CD14-positive monocyte (primary cell): ENCODE measurements at regions not wholly inside any gene's neighbourhood (a gene's known extent, or its start where the extent isn't known, plus 50 kb on each side); places are given as distances from the start of the nearest gene placed in this dataset.

Experiments used
- DNase-seq, 3 donors: peaks; one replicate each; pipeline ENCODE4 v3.0.0-alpha.2; 2011 to 2022
- H2AFZ ChIP-seq: 2 replicates; pipeline ENCODE4 v1.6.0; 2012; ENCODE audit warnings: mild to moderate bottlenecking, low read depth, low read length, inconsistent platforms; ENCODE audit not compliant: insufficient read depth, poor library complexity, severe bottlenecking
- H3K27ac ChIP-seq, 2 donors: 1 replicate in 1 of 2; 2 replicates in 1 of 2; pipeline ENCODE4 v1.5.1; 2012 to 2013; ENCODE audit warnings: low read length in 2 of 2, control low read depth in 1 of 2, inconsistent platforms in 1 of 2, low read depth in 1 of 2, mild to moderate bottlenecking in 1 of 2
- H3K27me3 ChIP-seq, 2 donors: one replicate each; pipeline versions ENCODE4 v1.6.0 to v1.6.1; 2011 to 2013; ENCODE audit warnings: low read length in 2 of 2; ENCODE audit not compliant: control insufficient read depth in 2 of 2, insufficient read depth in 2 of 2
- H3K36me3 ChIP-seq, 2 donors: replicated peaks in 1 of 2; 1 replicate in 1 of 2; 2 replicates in 1 of 2; pipeline versions ENCODE4 v1.5.1 to v1.6.1; 2012 to 2013; ENCODE audit warnings: low read length in 2 of 2, control low read depth in 1 of 2, inconsistent platforms in 1 of 2, mild to moderate bottlenecking in 1 of 2; ENCODE audit not compliant: insufficient read depth in 2 of 2, control insufficient read depth in 1 of 2
- H3K4me1 ChIP-seq, 2 donors: 1 replicate in 1 of 2; 2 replicates in 1 of 2; pipeline versions ENCODE4 v1.5.1 to v1.6.1; 2012 to 2013; ENCODE audit warnings: low read length in 2 of 2, control low read depth in 1 of 2, inconsistent platforms in 1 of 2, mild to moderate bottlenecking in 1 of 2, moderate library complexity in 1 of 2; ENCODE audit not compliant: insufficient read depth in 2 of 2, control insufficient read depth in 1 of 2
- H3K4me2 ChIP-seq: replicated peaks from 2 replicates; pipeline ENCODE3; 2012; ENCODE audit warnings: low read length, moderate library complexity, mild to moderate bottlenecking; ENCODE audit not compliant: poor library complexity, severe bottlenecking; ENCODE audit errors: extremely low read depth
- H3K4me3 ChIP-seq, 3 experiments: fragments of 200-600 bp in 1 of 3; sonication (generic) in 1 of 3; replicated peaks in 1 of 3; 1 replicate in 2 of 3; 2 replicates in 1 of 3; pipeline ENCODE4 v1.5.1; 2011 to 2013; ENCODE audit warnings: low read length in 3 of 3, mild to moderate bottlenecking in 3 of 3, control low read depth in 2 of 3, low read depth in 2 of 3, inconsistent platforms in 1 of 3, moderate library complexity in 1 of 3
- H3K79me2 ChIP-seq: 2 replicates; pipeline ENCODE4 v1.6.0; 2012; ENCODE audit warnings: mild to moderate bottlenecking, control low read depth, inconsistent platforms, low read length, moderate library complexity; ENCODE audit not compliant: insufficient read depth
- H3K9ac ChIP-seq: 2 replicates; pipeline ENCODE4 v1.6.0; 2017; ENCODE audit warnings: low read length, mild to moderate bottlenecking; ENCODE audit not compliant: insufficient read depth, poor library complexity, severe bottlenecking
- H3K9me3 ChIP-seq, 2 donors: replicated peaks in 1 of 2; 1 replicate in 1 of 2; 2 replicates in 1 of 2; pipeline versions ENCODE4 v1.5.1 to v1.6.1; 2012 to 2013; ENCODE audit warnings: low read length in 2 of 2, control low read depth in 1 of 2; ENCODE audit not compliant: control insufficient read depth in 1 of 2, insufficient read depth in 1 of 2
- H4K20me1 ChIP-seq: 2 replicates; pipeline ENCODE4 v1.6.0; 2012; ENCODE audit warnings: mild to moderate bottlenecking, low read length, control low read depth, moderate library complexity; ENCODE audit not compliant: insufficient read depth
- H3K27ac Mint-ChIP-seq, 7 donors: one replicate each; pipeline ENCODE4 v1.8.0; 2020; ENCODE audit warnings: mild to moderate bottlenecking in 7 of 7, mixed read lengths in 7 of 7, moderate library complexity in 6 of 7, inconsistent platforms in 2 of 7
- H3K27me3 Mint-ChIP-seq, 3 donors: one replicate each; pipeline ENCODE4 v1.8.0; 2021 to 2022; ENCODE audit warnings: low read depth in 3 of 3, mild to moderate bottlenecking in 3 of 3, mixed read lengths in 3 of 3, moderate library complexity in 3 of 3, inconsistent platforms in 1 of 3
- H3K36me3 Mint-ChIP-seq, 2 donors: one replicate each; pipeline ENCODE4 v1.8.0; 2020; ENCODE audit warnings: mixed read lengths in 2 of 2, inconsistent platforms in 1 of 2, mild to moderate bottlenecking in 1 of 2
- H3K4me1 Mint-ChIP-seq: one replicate; pipeline ENCODE4 v1.8.0; 2020; ENCODE audit warnings: mild to moderate bottlenecking, mixed read lengths
- H3K4me3 Mint-ChIP-seq, 2 donors: one replicate each; pipeline ENCODE4 v1.8.0; 2020; ENCODE audit warnings: mild to moderate bottlenecking in 2 of 2, mixed read lengths in 2 of 2, moderate library complexity in 1 of 2
- H3K9me3 Mint-ChIP-seq, 7 donors: one replicate each; pipeline ENCODE4 v1.8.0; 2020 to 2022; ENCODE audit warnings: mixed read lengths in 7 of 7, mild to moderate bottlenecking in 6 of 7, moderate library complexity in 6 of 7, inconsistent platforms in 2 of 7
- WGBS: methylation state at CpG from one replicate; pipeline ENCODE4 v1.1.5; 2013; ENCODE audit warnings: missing lambda C conversion rate; ENCODE audit not compliant: insufficient coverage; 5-methylcytosine and 5-hydroxymethylcytosine counted together
- intact Hi-C, 2 donors: fragments of 100-400 bp; cut with micrococcal nuclease; formaldehyde crosslinking; loops; one replicate each; pipeline versions ENCODE4 v1.15.0 to v1.15.1; 2023
- TF ChIP-seq, protein P1 (sequence below): fragments of 200-600 bp; IDR thresholded peaks from one replicate; pipeline ENCODE4 v1.8.0; 2022; ENCODE audit warnings: antibody characterized with exemption, mild to moderate bottlenecking

DNA sequence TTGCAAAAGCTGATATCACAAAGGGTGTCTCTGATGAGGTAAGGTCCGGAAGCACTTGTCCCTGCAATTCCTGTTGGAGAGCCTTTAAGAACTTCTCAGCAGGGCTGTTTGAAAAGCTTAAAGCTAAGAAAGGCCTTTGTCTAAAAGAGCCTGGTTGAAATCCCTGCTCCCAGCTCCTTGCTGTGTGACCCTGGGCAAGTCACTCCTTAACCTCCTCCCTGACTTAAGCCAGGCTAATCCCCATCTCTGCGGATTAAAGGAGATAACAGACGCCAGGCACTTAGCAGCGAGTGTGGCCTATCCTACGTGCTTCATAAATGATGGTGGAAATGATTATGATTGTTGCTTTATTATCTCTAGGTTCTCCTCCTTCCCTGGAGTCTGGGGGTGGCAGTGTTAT, 368.0 kb upstream of the RBFOX1 start:
- no peak overlapping the region for H2AFZ ChIP-seq
- H3K4me2 ChIP-seq = no peak overlapping the region
- no peaks in the 10 kb centered on the region for H4K20me1 ChIP-seq
- H3K36me3 ChIP-seq = no peaks in the 10 kb centered on the region
- no peaks in the 10 kb centered on the region for H3K4me1 Mint-ChIP-seq
- H3K9me3 Mint-ChIP-seq = peaks cover 0 to 8% (median 3%) of the 10 kb centered on the region in 7 donors
- peaks cover 0 to 2% (median 0%) of the 10 kb centered on the region in 3 donors for H3K27me3 Mint-ChIP-seq
- no peaks in the 10 kb centered on the region for H3K79me2 ChIP-seq
- no peak overlapping the region for H3K9ac ChIP-seq
- no peaks in the 10 kb centered on the region for H3K9me3 ChIP-seq
- no peak overlapping the region for H3K27ac Mint-ChIP-seq
- intact Hi-C loops = no loop called here
- H3K27ac ChIP-seq = no peak overlapping the region
- 100% methylated on average over 1 of the region's 5 CpGs for WGBS
- TF ChIP-seq, protein P1, sequence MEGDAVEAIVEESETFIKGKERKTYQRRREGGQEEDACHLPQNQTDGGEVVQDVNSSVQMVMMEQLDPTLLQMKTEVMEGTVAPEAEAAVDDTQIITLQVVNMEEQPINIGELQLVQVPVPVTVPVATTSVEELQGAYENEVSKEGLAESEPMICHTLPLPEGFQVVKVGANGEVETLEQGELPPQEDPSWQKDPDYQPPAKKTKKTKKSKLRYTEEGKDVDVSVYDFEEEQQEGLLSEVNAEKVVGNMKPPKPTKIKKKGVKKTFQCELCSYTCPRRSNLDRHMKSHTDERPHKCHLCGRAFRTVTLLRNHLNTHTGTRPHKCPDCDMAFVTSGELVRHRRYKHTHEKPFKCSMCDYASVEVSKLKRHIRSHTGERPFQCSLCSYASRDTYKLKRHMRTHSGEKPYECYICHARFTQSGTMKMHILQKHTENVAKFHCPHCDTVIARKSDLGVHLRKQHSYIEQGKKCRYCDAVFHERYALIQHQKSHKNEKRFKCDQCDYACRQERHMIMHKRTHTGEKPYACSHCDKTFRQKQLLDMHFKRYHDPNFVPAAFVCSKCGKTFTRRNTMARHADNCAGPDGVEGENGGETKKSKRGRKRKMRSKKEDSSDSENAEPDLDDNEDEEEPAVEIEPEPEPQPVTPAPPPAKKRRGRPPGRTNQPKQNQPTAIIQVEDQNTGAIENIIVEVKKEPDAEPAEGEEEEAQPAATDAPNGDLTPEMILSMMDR = no peak
- no peaks in the 10 kb centered on the region for H3K36me3 Mint-ChIP-seq
- H3K4me3 Mint-ChIP-seq = no peak overlapping the region
- no peak overlapping the region for H3K4me3 ChIP-seq
- H3K4me1 ChIP-seq = no peaks in the 10 kb centered on the region
- H3K27me3 ChIP-seq = no peaks in the 10 kb centered on the region
- DNase-seq = no peak

DNA sequence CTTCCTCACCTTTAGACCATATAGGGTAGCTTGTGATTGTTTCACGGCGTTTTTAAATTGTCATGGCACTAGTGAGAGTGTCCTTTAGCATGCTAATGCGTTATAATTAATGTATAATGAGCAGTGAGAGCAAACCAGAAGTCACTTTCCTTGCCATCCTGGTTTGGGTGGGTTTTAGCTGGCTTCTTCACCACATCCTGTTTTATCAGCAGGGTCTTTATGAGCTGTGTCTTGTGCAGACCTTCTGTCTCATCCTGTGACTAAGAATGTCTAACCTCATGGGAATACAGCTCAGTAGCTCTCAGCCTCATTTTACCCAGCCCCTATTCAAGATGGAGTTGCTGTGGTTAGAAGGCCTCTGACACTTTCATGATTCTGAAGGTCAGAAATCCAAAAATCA, 370.9 kb upstream of the RBFOX1 start:
- Histone ChIP-seq H3K27ac (no peak overlapping the region), H3K79me2 (no peaks in the 10 kb centered on the region), H3K4me2 (no peak overlapping the region), H3K4me1 (no peaks in the 10 kb centered on the region), H3K9ac (no peak overlapping the region), H4K20me1 (no peaks in the 10 kb centered on the region), H3K27me3 (no peaks in the 10 kb centered on the region), H3K4me3 (no peak overlapping the region), H3K36me3 (no peaks in the 10 kb centered on the region), H2AFZ (no peak overlapping the region), H3K9me3 (no peaks in the 10 kb centered on the region)
- Mint-ChIP-seq H3K27ac (no peak overlapping the region), H3K36me3 (no peaks in the 10 kb centered on the region), H3K4me3 (no peak overlapping the region), H3K9me3 (peaks cover 0 to 8% (median 1%) of the 10 kb centered on the region in 7 donors), H3K27me3 (peaks cover 0 to 2% (median 0%) of the 10 kb centered on the region in 3 donors), H3K4me1 (no peaks in the 10 kb centered on the region)
- intact Hi-C loops = no loop called here
- TF ChIP-seq, protein P1 = no peak
- no peak for DNase-seq
- no CpG with 5 or more reads among the region's 3 CpGs for WGBS
